IMR-90 (cell line): ENCODE measurements at regions not wholly inside any gene's neighbourhood (a gene's known extent, or its start where the extent isn't known, plus 50 kb on each side); places are given as distances from the start of the nearest gene placed in this dataset.

Experiments
- ATAC-seq: fragments of 200-7000 bp; cut with Tn5 transposase; 2 replicates; pipeline ENCODE4 v1.9.1; 2020; ENCODE audit warnings: low read depth, mild to moderate bottlenecking, moderate library complexity
- BruUV-seq: library from RNA; stranded (reverse); fragments of 400-500 nt; replicated peaks from 2 replicates; lab custom pipeline; 2021; lab: Mats Ljungman, UMichigan
- CTCF ChIA-PET: fragments of 300-600 bp; formaldehyde crosslinking; extraction: SDS; loops from one replicate; lab custom pipeline; 2021; ENCODE audit warnings: antibody characterized with exemption; lab: Yijun Ruan, JAX
- POLR2A ChIA-PET: fragments of 300-600 bp; sonication (Branson Sonifier 250); formaldehyde crosslinking; loops from one replicate; lab custom pipeline; 2022; ENCODE audit warnings: antibody characterized with exemption; ENCODE audit not compliant: unreplicated experiment; lab: Charles Lee
- DNase-seq: peaks from one replicate; pipeline ENCODE4 v3.0.0; 2013
- H2AFZ ChIP-seq: replicated peaks from 2 replicates; pipeline ENCODE3; 2013; ENCODE audit warnings: low read length, mild to moderate bottlenecking; ENCODE audit not compliant: poor library complexity
- H2AK5ac ChIP-seq: 2 replicates; pipeline ENCODE4 v1.6.1; 2013; ENCODE audit warnings: low read depth, low read length, inconsistent platforms
- H2AK9ac ChIP-seq: replicated peaks from 2 replicates; pipeline ENCODE3; 2013; ENCODE audit warnings: mild to moderate bottlenecking, low read depth, low read length, moderate library complexity; ENCODE audit not compliant: poor library complexity
- H2BK120ac ChIP-seq: 2 replicates; pipeline ENCODE4 v1.6.1; 2013; ENCODE audit warnings: low read depth, low read length, inconsistent platforms
- H2BK15ac ChIP-seq: 3 replicates; pipeline ENCODE4 v1.6.1; 2013; ENCODE audit warnings: low read depth, low read length, inconsistent platforms
- H2BK20ac ChIP-seq: 2 replicates; pipeline ENCODE4 v1.6.1; 2013; ENCODE audit warnings: low read depth, mild to moderate bottlenecking, inconsistent platforms, low read length, moderate library complexity
- H2BK5ac ChIP-seq: 2 replicates; pipeline ENCODE4 v1.6.1; 2013; ENCODE audit warnings: mild to moderate bottlenecking, low read depth, low read length, inconsistent platforms; ENCODE audit not compliant: poor library complexity, severe bottlenecking
- H3K14ac ChIP-seq: replicated peaks from 2 replicates; pipeline ENCODE4 v1.6.1; 2013; ENCODE audit warnings: low read depth, low read length, inconsistent platforms
- H3K18ac ChIP-seq: 2 replicates; pipeline ENCODE4 v1.6.1; 2013; ENCODE audit warnings: low read depth, low read length, control low read depth
- H3K23ac ChIP-seq: 2 replicates; pipeline ENCODE4 v1.6.1; 2013; ENCODE audit warnings: low read depth, low read length, inconsistent platforms
- H3K27ac ChIP-seq: 2 replicates; pipeline ENCODE4 v1.5.1; 2013; ENCODE audit warnings: mild to moderate bottlenecking, control low read depth, low read length; ENCODE audit not compliant: insufficient read depth
- H3K27me3 ChIP-seq: 2 replicates; pipeline ENCODE4 v1.6.1; 2013; ENCODE audit warnings: low read length; ENCODE audit not compliant: control insufficient read depth, insufficient read depth
- H3K36me3 ChIP-seq: 2 replicates; pipeline ENCODE4 v1.6.1; 2013; ENCODE audit warnings: low read length, mixed read lengths; ENCODE audit not compliant: control insufficient read depth, insufficient read depth
- H3K4ac ChIP-seq: 2 replicates; pipeline ENCODE4 v1.6.1; 2013; ENCODE audit warnings: low read depth, low read length, inconsistent platforms
- H3K4me1 ChIP-seq: 2 replicates; pipeline ENCODE4 v1.6.1; 2013; ENCODE audit warnings: low read length, mixed read lengths; ENCODE audit not compliant: control insufficient read depth, insufficient read depth
- H3K4me2 ChIP-seq: 2 replicates; pipeline ENCODE4 v1.6.1; 2013; ENCODE audit warnings: low read depth, mild to moderate bottlenecking, control low read depth, low read length, moderate library complexity
- H3K4me3 ChIP-seq: 2 replicates; pipeline ENCODE4 v1.5.1; 2013; ENCODE audit warnings: low read depth, mild to moderate bottlenecking, control low read depth, low read length, moderate library complexity; ENCODE audit not compliant: insufficient read depth
- H3K56ac ChIP-seq: 2 replicates; pipeline ENCODE4 v1.6.1; 2013; ENCODE audit warnings: low read length, inconsistent platforms; ENCODE audit not compliant: insufficient read depth; ENCODE audit errors: extremely low read depth
- H3K79me1 ChIP-seq, 2 experiments: 2 replicates each; pipeline ENCODE4 v1.6.1; 2013; ENCODE audit warnings: low read length in 2 of 2, inconsistent platforms in 1 of 2, low read depth in 1 of 2
- H3K9ac ChIP-seq: 2 replicates; pipeline ENCODE4 v1.6.1; 2013; ENCODE audit warnings: low read depth, low read length, control low read depth
- H3K9me1 ChIP-seq: 2 replicates; pipeline ENCODE4 v1.6.1; 2013; ENCODE audit warnings: low read length, inconsistent platforms; ENCODE audit not compliant: insufficient read depth
- H3K9me3 ChIP-seq: 2 replicates; pipeline ENCODE4 v1.6.1; 2013; ENCODE audit warnings: low read length; ENCODE audit not compliant: control insufficient read depth, insufficient read depth
- H4K20me1 ChIP-seq: 2 replicates; pipeline ENCODE4 v1.6.1; 2013; ENCODE audit warnings: low read length, inconsistent platforms; ENCODE audit not compliant: insufficient read depth
- H4K5ac ChIP-seq: 2 replicates; pipeline ENCODE4 v1.6.1; 2013; ENCODE audit warnings: mild to moderate bottlenecking, low read depth, low read length, control low read depth
- H4K8ac ChIP-seq, 2 experiments: 2 replicates each; pipeline ENCODE4 v1.6.1; 2013; ENCODE audit warnings: low read depth in 2 of 2, low read length in 2 of 2, control low read depth in 1 of 2, inconsistent platforms in 1 of 2
- H4K91ac ChIP-seq: 2 replicates; pipeline ENCODE4 v1.6.1; 2013; ENCODE audit warnings: low read depth, low read length, inconsistent platforms; ENCODE audit not compliant: insufficient read depth
- BHLHE40 ChIP-seq: fragments of 150-350 bp; IDR thresholded peaks from 2 replicates; pipeline ENCODE4 v1.6.1; 2016; ENCODE audit warnings: mild to moderate bottlenecking, low read depth, low read length
- CEBPB ChIP-seq: IDR thresholded peaks from 2 replicates; pipeline ENCODE4 v1.6.1; 2012; ENCODE audit warnings: low read depth, low read length, improper control_type of control experiment
- FOS ChIP-seq: fragments of 150-350 bp; IDR thresholded peaks from 2 replicates; pipeline ENCODE4 v1.6.1; 2016; ENCODE audit warnings: low read depth, low read length
- MAZ ChIP-seq: IDR thresholded peaks from 2 replicates; pipeline ENCODE4 v1.6.1; 2012; ENCODE audit warnings: low read depth, mild to moderate bottlenecking, low read length, improper control_type of control experiment, moderate library complexity, borderline replicate concordance
- POLR2A ChIP-seq: IDR thresholded peaks from 2 replicates; pipeline ENCODE4 v1.6.1; 2012; ENCODE audit warnings: mild to moderate bottlenecking, low read depth, low read length
- SMC3 ChIP-seq: fragments of 150-350 bp; IDR thresholded peaks from 2 replicates; pipeline ENCODE4 v1.6.1; 2016; ENCODE audit warnings: low read depth, mild to moderate bottlenecking, antibody characterized with exemption, low read length, moderate library complexity
- USF2 ChIP-seq: fragments of 150-350 bp; IDR thresholded peaks from 2 replicates; pipeline ENCODE4 v1.6.1; 2017; ENCODE audit warnings: mild to moderate bottlenecking, antibody characterized with exemption, low read length, low read depth
- WGBS, 2 experiments: methylation state at CpG; one replicate each; pipeline versions ENCODE4 v1.1.5 to v1.1.7; 2013; ENCODE audit warnings: missing lambda C conversion rate in 2 of 2; ENCODE audit not compliant: insufficient read length in 1 of 2; ENCODE audit errors: extremely low coverage in 2 of 2; 5-methylcytosine and 5-hydroxymethylcytosine counted together
- dilution Hi-C: fragments of 300-500 bp; cut with HindIII; formaldehyde crosslinking; loops from one replicate; pipeline ENCODE4 v1.14.3; 2018; ENCODE audit warnings: low sequenced_read_pairs; ENCODE audit not compliant: unreplicated experiment
- in situ Hi-C: fragments of 300-500 bp; cut with MboI; formaldehyde crosslinking; loops from 3 replicates; pipeline ENCODE4 v1.14.3; 2019; ENCODE audit warnings: low sequenced_read_pairs, inconsistent platforms, mixed read lengths
- intact Hi-C: fragments of 100-400 bp; cut with micrococcal nuclease; formaldehyde crosslinking; loops from 2 replicates; pipeline ENCODE4 v1.10.0; 2022
- TF ChIP-seq, protein P1 (sequence below): conservative IDR thresholded peaks from 2 replicates; pipeline ENCODE4 v1.5.1; 2012; ENCODE audit warnings: mild to moderate bottlenecking, low read depth, low read length, improper control_type of control experiment

DNA sequence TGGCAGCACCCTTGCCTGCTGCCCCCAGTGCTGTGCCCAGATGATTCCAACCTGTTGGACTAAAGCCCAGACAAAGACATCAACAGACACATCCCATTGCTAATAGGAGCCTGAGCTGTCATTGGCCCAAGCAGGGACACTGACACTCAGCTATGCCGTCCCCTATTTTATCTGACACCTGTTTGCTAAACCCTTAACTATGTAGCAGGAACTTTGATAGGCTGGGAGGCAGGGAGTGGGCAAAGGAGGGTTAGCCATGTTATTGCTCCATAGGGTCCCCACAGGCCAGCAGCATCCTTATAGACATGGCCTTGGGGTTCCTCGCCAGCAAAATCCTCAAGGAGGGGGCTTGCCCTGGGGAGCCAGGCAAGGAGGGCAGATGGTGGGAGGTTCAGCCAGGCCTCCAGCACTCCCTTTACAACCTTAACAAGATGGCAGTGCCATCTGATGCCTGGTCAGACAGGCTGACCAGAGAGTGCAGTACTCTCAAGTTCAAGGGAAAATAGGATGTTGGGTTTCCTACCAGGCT, 50.4 kb upstream of the CDKN2AIPNL start:
- Histone ChIP-seq H2BK5ac (no peak overlapping the region), H4K8ac (no peak overlapping the region), H3K79me1 (peaks cover 0 to 3% of the 10 kb centered on the region in 2 experiments; a peak in 1 of 4 replicates), H3K4ac (no peak overlapping the region; the same call in 1 of the 2 replicates), H3K4me3 (no peak overlapping the region), H3K4me2 (no peak overlapping the region), H3K23ac (no peak overlapping the region), H4K20me1 (no peaks in the 10 kb centered on the region), H3K4me1 (peaks cover 23% of the 10 kb centered on the region), H3K18ac (no peak overlapping the region), H3K27me3 (no peaks in the 10 kb centered on the region), H2BK120ac (no peak overlapping the region), H3K36me3 (no peaks in the 10 kb centered on the region), H2AFZ (no peak overlapping the region), H3K9me1 (peaks cover 24% of the 10 kb centered on the region), H4K5ac (no peak overlapping the region), H3K27ac (no peak overlapping the region), H3K14ac (no peak overlapping the region), H2BK15ac (no peak overlapping the region), H2AK9ac (no peak overlapping the region), H2BK20ac (no peak overlapping the region), H4K91ac (no peak overlapping the region), H3K9ac (no peak overlapping the region), H3K56ac (no peak overlapping the region), H2AK5ac (peak overlapping the region; percentile 4; the same call in 1 of the 2 replicates), H3K9me3 (no peaks in the 10 kb centered on the region)
- ATAC-seq (no peak), DNase-seq (no peak)
- ChIA-PET POLR2A (no interaction called here), CTCF (no interaction called here)
- BruUV-seq: no TSS peak
- in situ Hi-C loops: no loop called here
- dilution Hi-C loops: no loop called here
- intact Hi-C loops: no loop called here
- no peak for TF ChIP-seq CEBPB
- TF ChIP-seq SMC3: no peak
- TF ChIP-seq BHLHE40: no peak
- no peak for TF ChIP-seq FOS
- no peak for TF ChIP-seq MAZ
- no peak for TF ChIP-seq POLR2A
- TF ChIP-seq USF2: no peak
- TF ChIP-seq, protein P1, sequence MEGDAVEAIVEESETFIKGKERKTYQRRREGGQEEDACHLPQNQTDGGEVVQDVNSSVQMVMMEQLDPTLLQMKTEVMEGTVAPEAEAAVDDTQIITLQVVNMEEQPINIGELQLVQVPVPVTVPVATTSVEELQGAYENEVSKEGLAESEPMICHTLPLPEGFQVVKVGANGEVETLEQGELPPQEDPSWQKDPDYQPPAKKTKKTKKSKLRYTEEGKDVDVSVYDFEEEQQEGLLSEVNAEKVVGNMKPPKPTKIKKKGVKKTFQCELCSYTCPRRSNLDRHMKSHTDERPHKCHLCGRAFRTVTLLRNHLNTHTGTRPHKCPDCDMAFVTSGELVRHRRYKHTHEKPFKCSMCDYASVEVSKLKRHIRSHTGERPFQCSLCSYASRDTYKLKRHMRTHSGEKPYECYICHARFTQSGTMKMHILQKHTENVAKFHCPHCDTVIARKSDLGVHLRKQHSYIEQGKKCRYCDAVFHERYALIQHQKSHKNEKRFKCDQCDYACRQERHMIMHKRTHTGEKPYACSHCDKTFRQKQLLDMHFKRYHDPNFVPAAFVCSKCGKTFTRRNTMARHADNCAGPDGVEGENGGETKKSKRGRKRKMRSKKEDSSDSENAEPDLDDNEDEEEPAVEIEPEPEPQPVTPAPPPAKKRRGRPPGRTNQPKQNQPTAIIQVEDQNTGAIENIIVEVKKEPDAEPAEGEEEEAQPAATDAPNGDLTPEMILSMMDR: no peak
- WGBS, 2 experiments: 100% methylated on average over 1 of the region's 2 CpGs; no CpG with 5 or more reads in 1 of the 2 experiments
